ENCODE measurements at regions not wholly inside any gene's neighbourhood (a gene's known extent, or its start where the extent isn't known, plus 50 kb on each side); places are given as distances from the start of the nearest gene placed in this dataset.

GRCh38 chr10:21249435-21249834 is 276.0 kb downstream of the SKIDA1 start:
- no peak for DNase-seq

- DNase-seq = no peak
Measured at GRCh38 chr10:21247592-21247991, 277.9 kb downstream of the SKIDA1 start.

GRCh38 chr10:21246178-21246577 is 279.3 kb downstream of the SKIDA1 start:
- DNase-seq = no peak

GRCh38 chr10:21243748-21244257 is 281.7 kb downstream of the SKIDA1 start:
- no peak for DNase-seq

GRCh38 chr10:21242915-21243314 is 282.6 kb downstream of the SKIDA1 start:
- DNase-seq = no peak

GRCh38 chr10:21238717-21239116 is 286.8 kb downstream of the SKIDA1 start:
- DNase-seq = no peak

- DNase-seq = no peak
Measured at GRCh38 chr10:21238044-21238443, 287.4 kb downstream of the SKIDA1 start.

GRCh38 chr10:21234761-21235160 is 290.7 kb downstream of the SKIDA1 start:
- DNase-seq = no peak

- DNase-seq = no peak
Measured at GRCh38 chr10:21230219-21230618, 295.3 kb downstream of the SKIDA1 start.

GRCh38 chr10:21217748-21218367 is 307.6 kb downstream of the SKIDA1 start:
- DNase-seq = no peak

- no peak for DNase-seq
Measured at GRCh38 chr10:21217107-21217506, 308.4 kb downstream of the SKIDA1 start.

- no peak for DNase-seq
Measured at GRCh38 chr10:21214329-21214728, 311.2 kb downstream of the SKIDA1 start.

GRCh38 chr10:21213381-21213780 is 312.1 kb downstream of the SKIDA1 start:
- no peak for DNase-seq

GRCh38 chr10:21212912-21213311 is 312.6 kb downstream of the SKIDA1 start:
- DNase-seq = no peak

GRCh38 chr10:21212348-21212747 is 313.1 kb downstream of the SKIDA1 start:
- DNase-seq = no peak

GRCh38 chr10:21209495-21209894 is 312.4 kb upstream of the NEBL start:
- DNase-seq = no peak

- DNase-seq = no peak
Measured at GRCh38 chr10:21208666-21209316, 311.7 kb upstream of the NEBL start.

GRCh38 chr10:21207852-21208646 is 310.9 kb upstream of the NEBL start:
- DNase-seq = no peak

- no peak for DNase-seq
Measured at GRCh38 chr10:21205328-21205727, 308.2 kb upstream of the NEBL start.

GRCh38 chr10:21203473-21204107 is 306.5 kb upstream of the NEBL start:
- DNase-seq = no peak

- DNase-seq = no peak
Measured at GRCh38 chr10:21202776-21203462, 305.8 kb upstream of the NEBL start.

GRCh38 chr10:21199501-21199900 is 302.4 kb upstream of the NEBL start:
- DNase-seq = no peak

GRCh38 chr10:21197838-21198237 is 300.7 kb upstream of the NEBL start:
- DNase-seq = no peak
